PC-3 (cell line): ENCODE measurements at regions not wholly inside any gene's neighbourhood (a gene's known extent, or its start where the extent isn't known, plus 50 kb on each side); places are given as distances from the start of the nearest gene placed in this dataset.

Experiments
- EZH2 ChIP-seq: fragments of 300-600 bp; sonication (generic); IDR thresholded peaks from one replicate; pipeline ENCODE4 v1.6.1; 2017; ENCODE audit warnings: antibody characterized with exemption, mild to moderate bottlenecking, low read length; ENCODE audit not compliant: unreplicated experiment
- EZH2phosphoT487 ChIP-seq: fragments of 300-600 bp; sonication (generic); IDR thresholded peaks from 2 replicates; pipeline ENCODE4 v1.6.1; 2018; ENCODE audit warnings: mild to moderate bottlenecking, antibody characterized with exemption, low read length, borderline replicate concordance
- TF ChIP-seq, protein P1 (sequence below): fragments of 300-600 bp; sonication (generic); conservative IDR thresholded peaks from 2 replicates; pipeline ENCODE4 v1.5.1; 2017; ENCODE audit warnings: antibody characterized with exemption, low read depth, mild to moderate bottlenecking, low read length

DNA sequence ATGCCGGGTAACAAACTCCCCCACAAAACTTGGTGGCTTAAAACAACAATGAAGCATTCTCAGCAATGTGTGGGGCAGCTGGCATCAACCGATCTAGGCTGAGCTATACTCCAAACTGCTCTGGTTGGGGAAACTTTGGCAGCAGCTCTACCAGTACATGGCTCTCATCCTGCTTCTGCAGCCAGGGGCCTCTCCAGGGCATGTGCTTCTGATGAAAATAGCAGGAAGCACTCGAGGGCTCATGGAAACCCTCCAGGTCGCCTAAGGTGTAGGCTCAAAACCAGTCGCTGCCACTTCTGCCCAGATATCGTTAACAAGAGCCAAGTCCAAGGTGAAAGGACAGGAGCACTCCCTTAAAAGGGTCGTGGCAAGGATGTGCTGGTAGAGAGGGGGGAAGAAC is 134.1 kb downstream of the TEX36 start:
- TF ChIP-seq, protein P1, sequence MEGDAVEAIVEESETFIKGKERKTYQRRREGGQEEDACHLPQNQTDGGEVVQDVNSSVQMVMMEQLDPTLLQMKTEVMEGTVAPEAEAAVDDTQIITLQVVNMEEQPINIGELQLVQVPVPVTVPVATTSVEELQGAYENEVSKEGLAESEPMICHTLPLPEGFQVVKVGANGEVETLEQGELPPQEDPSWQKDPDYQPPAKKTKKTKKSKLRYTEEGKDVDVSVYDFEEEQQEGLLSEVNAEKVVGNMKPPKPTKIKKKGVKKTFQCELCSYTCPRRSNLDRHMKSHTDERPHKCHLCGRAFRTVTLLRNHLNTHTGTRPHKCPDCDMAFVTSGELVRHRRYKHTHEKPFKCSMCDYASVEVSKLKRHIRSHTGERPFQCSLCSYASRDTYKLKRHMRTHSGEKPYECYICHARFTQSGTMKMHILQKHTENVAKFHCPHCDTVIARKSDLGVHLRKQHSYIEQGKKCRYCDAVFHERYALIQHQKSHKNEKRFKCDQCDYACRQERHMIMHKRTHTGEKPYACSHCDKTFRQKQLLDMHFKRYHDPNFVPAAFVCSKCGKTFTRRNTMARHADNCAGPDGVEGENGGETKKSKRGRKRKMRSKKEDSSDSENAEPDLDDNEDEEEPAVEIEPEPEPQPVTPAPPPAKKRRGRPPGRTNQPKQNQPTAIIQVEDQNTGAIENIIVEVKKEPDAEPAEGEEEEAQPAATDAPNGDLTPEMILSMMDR: no peak
- TF ChIP-seq EZH2phosphoT487: no peak
- TF ChIP-seq EZH2: no peak
